Panc1 (cell line): ENCODE measurements at regions not wholly inside any gene's neighbourhood (a gene's known extent, or its start where the extent isn't known, plus 50 kb on each side); places are given as distances from the start of the nearest gene placed in this dataset.

Experiments
- CTCF ChIP-seq: fragments of 450-650 bp; IDR thresholded peaks from 2 replicates; pipeline ENCODE4 v1.5.1; 2017; ENCODE audit warnings: mild to moderate bottlenecking
- POLR2AphosphoS5 ChIP-seq: IDR thresholded peaks from 2 replicates; pipeline ENCODE4 v1.6.1; 2012; ENCODE audit warnings: mild to moderate bottlenecking, low read depth, low read length, moderate library complexity
- REST ChIP-seq, 2 experiments: IDR thresholded peaks; 2 replicates each; pipeline ENCODE4 v1.6.1; 2011 to 2012; ENCODE audit warnings: low read depth in 2 of 2, control low read depth in 1 of 2, low read length in 1 of 2, mild to moderate bottlenecking in 1 of 2, moderate library complexity in 1 of 2; ENCODE audit not compliant: insufficient read depth in 1 of 2

- no peak for TF ChIP-seq CTCF
- no peak for TF ChIP-seq POLR2AphosphoS5
- TF ChIP-seq REST (IDR thresholded peaks at IDR 0.05; ENCODE audit: insufficient read depth in 1 of 2, low read depth in 2 of 2, low read length in 1 of 2): no peak
These were observed 145.2 kb upstream of the WSCD2 start for GRCh38 chr12:107983756-107984472.
